GM23338 (cell line): ENCODE measurements at regions not wholly inside any gene's neighbourhood (a gene's known extent, or its start where the extent isn't known, plus 50 kb on each side); places are given as distances from the start of the nearest gene placed in this dataset.

Experiments used
- ATAC-seq: fragments of 200-7000 bp; cut with Tn5 transposase; 3 replicates; pipeline ENCODE4 v1.9.1; 2020
- DNase-seq: peaks from one replicate; pipeline ENCODE4 v3.0.0-alpha.2; 2015; ENCODE audit warnings: low spot score
- H2AFZ ChIP-seq: fragments of 200-600 bp; sonication (generic); 2 replicates; pipeline ENCODE4 v1.8.0; 2016; ENCODE audit warnings: antibody characterized with exemption, mild to moderate bottlenecking, moderate library complexity
- H3F3A ChIP-seq: fragments of 200-600 bp; sonication (generic); replicated peaks from 2 replicates; pipeline ENCODE4 v1.8.0; 2017; ENCODE audit warnings: antibody characterized with exemption, mixed run types, low read depth
- H3K27ac ChIP-seq: fragments of 200-600 bp; sonication (generic); 2 replicates; pipeline ENCODE4 v1.6.1; 2016; ENCODE audit warnings: low read depth
- H3K27me3 ChIP-seq: fragments of 200-600 bp; sonication (generic); 2 replicates; pipeline ENCODE4 v1.8.0; 2016; ENCODE audit warnings: mild to moderate bottlenecking, mixed run types, moderate library complexity; ENCODE audit not compliant: insufficient read depth
- H3K36me3 ChIP-seq: fragments of 200-600 bp; sonication (generic); 2 replicates; pipeline ENCODE4 v1.8.0; 2016; ENCODE audit warnings: mild to moderate bottlenecking; ENCODE audit not compliant: insufficient read depth
- H3K4me1 ChIP-seq: fragments of 200-600 bp; sonication (generic); 2 replicates; pipeline ENCODE4 v1.8.0; 2016; ENCODE audit warnings: mild to moderate bottlenecking, moderate library complexity; ENCODE audit not compliant: insufficient read depth
- H3K4me2 ChIP-seq: fragments of 200-600 bp; sonication (generic); 2 replicates; pipeline ENCODE4 v1.7.1; 2017; ENCODE audit warnings: mixed run types
- H3K4me3 ChIP-seq: fragments of 200-600 bp; sonication (generic); 2 replicates; pipeline ENCODE4 v1.6.1; 2016; ENCODE audit warnings: mixed run types
- H3K79me2 ChIP-seq: fragments of 200-600 bp; sonication (generic); replicated peaks from 2 replicates; pipeline ENCODE4 v1.8.0; 2017; ENCODE audit warnings: mild to moderate bottlenecking; ENCODE audit not compliant: insufficient read depth
- H3K9me2 ChIP-seq: fragments of 200-600 bp; sonication (generic); 2 replicates; pipeline ENCODE4 v1.8.0; 2017; ENCODE audit not compliant: insufficient read depth
- H4K20me1 ChIP-seq: fragments of 200-600 bp; sonication (generic); replicated peaks from 2 replicates; pipeline ENCODE4 v1.8.0; 2017; ENCODE audit warnings: mild to moderate bottlenecking; ENCODE audit not compliant: insufficient read depth
- H3K27ac Mint-ChIP-seq: 2 replicates; pipeline ENCODE4 v1.8.0; 2020; ENCODE audit warnings: inconsistent platforms, mild to moderate bottlenecking, moderate library complexity, mixed read lengths
- H3K27me3 Mint-ChIP-seq: 3 replicates; pipeline ENCODE4 v1.8.0; 2022; ENCODE audit warnings: low read depth, mild to moderate bottlenecking, moderate library complexity, mixed read lengths, inconsistent platforms; ENCODE audit not compliant: insufficient read depth, poor library complexity
- H3K36me3 Mint-ChIP-seq: 3 replicates; pipeline ENCODE4 v1.8.0; 2021; ENCODE audit warnings: low read depth, mild to moderate bottlenecking, inconsistent platforms, moderate library complexity, mixed read lengths
- H3K4me1 Mint-ChIP-seq: 3 replicates; pipeline ENCODE4 v1.8.0; 2020; ENCODE audit warnings: mild to moderate bottlenecking, inconsistent platforms, mixed read lengths
- H3K4me3 Mint-ChIP-seq: 3 replicates; pipeline ENCODE4 v1.8.0; 2021; ENCODE audit warnings: moderate library complexity, mild to moderate bottlenecking, inconsistent platforms, mixed read lengths
- H3K9me3 Mint-ChIP-seq: 3 replicates; pipeline ENCODE4 v1.8.0; 2020; ENCODE audit warnings: moderate library complexity, mild to moderate bottlenecking, inconsistent platforms, mixed read lengths
- CREB1 ChIP-seq: fragments of 250-450 bp; sonication (Bioruptor Pico); IDR thresholded peaks from 2 replicates; pipeline ENCODE4 v1.5.0; 2020; ENCODE audit warnings: low read depth, mild to moderate bottlenecking, moderate library complexity
- EZH2phosphoT487 ChIP-seq: fragments of 200-600 bp; sonication (generic); IDR thresholded peaks from one replicate; pipeline ENCODE4 v1.8.1; 2018; ENCODE audit warnings: antibody characterized with exemption; ENCODE audit not compliant: unreplicated experiment
- JUNB ChIP-seq: IDR thresholded peaks from one replicate; pipeline ENCODE4 v1.6.1; 2016; ENCODE audit warnings: antibody characterized with exemption; ENCODE audit not compliant: unreplicated experiment
- POLR2AphosphoS5 ChIP-seq: IDR thresholded peaks from 2 replicates; pipeline ENCODE4 v1.6.1; 2016; ENCODE audit warnings: antibody characterized with exemption, low read depth
- STAT1 ChIP-seq: IDR thresholded peaks from one replicate; pipeline ENCODE4 v1.6.1; 2016; ENCODE audit warnings: antibody characterized with exemption; ENCODE audit not compliant: unreplicated experiment
- ZNF114 ChIP-seq: fragments of 250-450 bp; sonication (Bioruptor Pico); IDR thresholded peaks from 2 replicates; pipeline ENCODE4 v1.5.0; 2020; ENCODE audit warnings: mild to moderate bottlenecking, moderate library complexity
- ZNF331 ChIP-seq: fragments of 250-450 bp; sonication (Bioruptor Pico); IDR thresholded peaks from 2 replicates; pipeline ENCODE4 v1.5.0; 2020; ENCODE audit warnings: low read depth, mild to moderate bottlenecking, moderate library complexity
- ZNF462 ChIP-seq: fragments of 250-450 bp; sonication (Bioruptor Pico); IDR thresholded peaks from 2 replicates; pipeline ENCODE4 v1.5.0; 2020; ENCODE audit warnings: mild to moderate bottlenecking, moderate library complexity

GRCh38 chr2:23204685-23205242 lies 180.2 kb upstream of the KLHL29 start:
- Histone ChIP-seq H4K20me1 (no peaks in the 10 kb centered on the region), H3K27me3 (no peaks in the 10 kb centered on the region), H3K79me2 (no peaks in the 10 kb centered on the region), H3K4me1 (no peaks in the 10 kb centered on the region), H3K27ac (no peak overlapping the region), H3K36me3 (no peaks in the 10 kb centered on the region), H3K4me2 (no peak overlapping the region), H3K4me3 (no peak overlapping the region), H3K9me2 (0 out of 2 replicates have a peak, but pooled peaks cover 4% of the 10 kb centered on the region), H3F3A (no peaks in the 10 kb centered on the region), H2AFZ (no peak overlapping the region)
- ATAC-seq = no peak
- TF ChIP-seq CREB1 (CRISPR knock-in tag) = no peak
- TF ChIP-seq ZNF462 (CRISPR knock-in tag) = no peak
- no peak for TF ChIP-seq POLR2AphosphoS5
- TF ChIP-seq JUNB = no peak
- TF ChIP-seq STAT1 = no peak
- TF ChIP-seq ZNF331 (CRISPR knock-in tag) = no peak
- no peak for TF ChIP-seq EZH2phosphoT487
- TF ChIP-seq ZNF114 (CRISPR knock-in tag) = no peak
- Mint-ChIP-seq H3K4me3 (no peak overlapping the region), H3K27me3 (peaks cover 5% of the 10 kb centered on the region), H3K9me3 (peaks cover 16% of the 10 kb centered on the region), H3K36me3 (peaks cover 8% of the 10 kb centered on the region; the same call in 2 of the 3 replicates), H3K4me1 (no peaks in the 10 kb centered on the region), H3K27ac (no peak overlapping the region)
- no peak for DNase-seq
